K562 (cell line): ENCODE measurements at regions not wholly inside any gene's neighbourhood (a gene's known extent, or its start where the extent isn't known, plus 50 kb on each side); places are given as distances from the start of the nearest gene placed in this dataset.

Experiments used
- ATAC-seq: fragments of 200-7000 bp; cut with Tn5 transposase; 3 replicates; pipeline ENCODE4 v1.9.1; 2020; ENCODE audit warnings: moderate library complexity
- BruUV-seq: library from RNA; stranded (reverse); fragments of 400-500 nt; replicated peaks from 2 replicates; lab custom pipeline; 2021; lab: Mats Ljungman, UMichigan
- CTCF ChIA-PET: fragments of 300-600 bp; formaldehyde crosslinking; extraction: SDS; loops from one replicate; lab custom pipeline; 2021; ENCODE audit warnings: low intra/inter-chr PET ratio; lab: Yijun Ruan, JAX
- POLR2A ChIA-PET: fragments of 300-600, 350-650 bp; sonication (Branson Sonifier 250); formaldehyde crosslinking; extraction: SDS; loops from one replicate; lab custom pipeline; 2021; ENCODE audit warnings: antibody characterized with exemption, inconsistent platforms; lab: Yijun Ruan, JAX
- DNase-seq, 4 experiments: peaks; one replicate each; pipeline versions ENCODE4 v3.0.0 to v3.0.0-alpha.2; 2011 to 2018; ENCODE audit warnings: low spot score in 3 of 4, mixed read lengths in 3 of 4; ENCODE audit errors: extremely low read depth in 1 of 4
- FAIRE-seq: peaks from 2 replicates; lab custom pipeline; 2011; peaks lifted over from hg19 to GRCh38; lab: Jason Lieb, UNC
- H2AFZ ChIP-seq: 2 replicates; pipeline ENCODE4 v1.6.0; 2011; ENCODE audit warnings: low read depth, low read length, control low read depth, inconsistent platforms
- H3K27ac ChIP-seq: fragments of 200-600 bp; 3 replicates; pipeline ENCODE4 v1.8.0; 2011; ENCODE audit warnings: low read depth, mild to moderate bottlenecking, control low read depth, inconsistent platforms, low read length, moderate library complexity, mixed read lengths; ENCODE audit errors: extremely low read depth
- H3K27me3 ChIP-seq, 2 experiments: fragments of 300-600 bp in 1 of 2; 2 replicates in 1 of 2; 3 replicates in 1 of 2; pipeline versions ENCODE4 v1.6.0 to v1.8.0; 2011; ENCODE audit warnings: inconsistent platforms in 2 of 2, low read length in 2 of 2, mild to moderate bottlenecking in 1 of 2, mixed read lengths in 1 of 2, moderate library complexity in 1 of 2; ENCODE audit not compliant: control insufficient read depth in 2 of 2, insufficient read depth in 2 of 2
- H3K36me3 ChIP-seq: fragments of 300-600 bp; 3 replicates; pipeline ENCODE4 v1.8.0; 2011; ENCODE audit warnings: mild to moderate bottlenecking, low read length, inconsistent platforms; ENCODE audit not compliant: control insufficient read depth, insufficient read depth
- H3K4me1 ChIP-seq, 2 experiments: fragments of 200-600 bp in 1 of 2; replicated peaks in 1 of 2; 2 replicates in 1 of 2; 3 replicates in 1 of 2; pipeline versions ENCODE4 v1.5.1 to v1.8.0; 2011; ENCODE audit warnings: inconsistent platforms in 2 of 2, low read length in 2 of 2, mild to moderate bottlenecking in 1 of 2, mixed read lengths in 1 of 2, moderate library complexity in 1 of 2; ENCODE audit not compliant: control insufficient read depth in 2 of 2, insufficient read depth in 2 of 2
- H3K4me2 ChIP-seq: 2 replicates; pipeline ENCODE4 v1.6.1; 2011; ENCODE audit warnings: low read length, control low read depth, inconsistent platforms, mixed read lengths; ENCODE audit not compliant: insufficient read depth
- H3K4me3 ChIP-seq: fragments of 200-600 bp; sonication (generic), shearing (Covaris generic); 2 replicates; pipeline ENCODE4 v1.5.1; 2016; ENCODE audit warnings: control low read depth, inconsistent platforms
- H3K79me2 ChIP-seq: fragments of 200-600 bp; 3 replicates; pipeline ENCODE4 v1.8.0; 2011; ENCODE audit warnings: low read length, inconsistent platforms; ENCODE audit not compliant: control insufficient read depth, insufficient read depth
- H3K9ac ChIP-seq, 2 experiments: 2 replicates each; pipeline versions ENCODE4 v1.6.0 to v1.6.1; 2011; ENCODE audit warnings: low read depth in 2 of 2, low read length in 2 of 2, control low read depth in 1 of 2, inconsistent platforms in 1 of 2, mild to moderate bottlenecking in 1 of 2, mixed read lengths in 1 of 2; ENCODE audit not compliant: insufficient read depth in 1 of 2
- H3K9me1 ChIP-seq: one replicate; pipeline ENCODE4 v1.6.0; 2011; ENCODE audit warnings: inconsistent platforms, mild to moderate bottlenecking, low read length, moderate library complexity; ENCODE audit not compliant: control insufficient read depth, insufficient read depth
- H3K9me3 ChIP-seq: replicated peaks from 2 replicates; pipeline ENCODE4 v1.5.1; 2011; ENCODE audit warnings: low read depth, low read length, inconsistent platforms; ENCODE audit not compliant: control insufficient read depth, insufficient read depth
- H4K20me1 ChIP-seq: replicated peaks from 2 replicates; pipeline ENCODE4 v1.6.1; 2011; ENCODE audit warnings: low read length, inconsistent platforms, mixed read lengths; ENCODE audit not compliant: control insufficient read depth, insufficient read depth
- BRD9 ChIP-seq: fragments of 450-650 bp; IDR thresholded peaks from 2 replicates; pipeline ENCODE4 v1.6.1; 2018; ENCODE audit warnings: low read depth; ENCODE audit not compliant: partially characterized antibody
- CREB3L1 ChIP-seq: fragments of 450-650 bp; IDR thresholded peaks from 2 replicates; pipeline ENCODE4 v1.6.1; 2014; ENCODE audit warnings: low read depth, mild to moderate bottlenecking, moderate library complexity, borderline replicate concordance
- CXXC5 ChIP-seq: fragments of 250-450 bp; sonication (Bioruptor Pico); IDR thresholded peaks from 2 replicates; pipeline ENCODE4 v1.8.0; 2022; ENCODE audit warnings: inconsistent platforms, mild to moderate bottlenecking, moderate library complexity
- ESRRB ChIP-seq: fragments of 250-450 bp; sonication (Bioruptor Pico); IDR thresholded peaks from 2 replicates; pipeline ENCODE4 v1.5.0; 2020; ENCODE audit warnings: mild to moderate bottlenecking, moderate library complexity, borderline replicate concordance
- GTF2E2 ChIP-seq: fragments of 200-800 bp; sonication (Bioruptor generic); IDR thresholded peaks from 2 replicates; pipeline ENCODE4 v1.6.1; 2016; ENCODE audit warnings: missing genetic modification characterization, missing compliant biosample characterization
- HNRNPL ChIP-seq: fragments of 200-400 bp; formaldehyde crosslinking; IDR thresholded peaks from 2 replicates; pipeline ENCODE4 v1.6.1; 2017; ENCODE audit warnings: low read depth, mild to moderate bottlenecking, low read length
- MECOM ChIP-seq: fragments of 250-450 bp; sonication (Bioruptor Pico); IDR thresholded peaks from 2 replicates; pipeline ENCODE4 v1.8.0; 2022; ENCODE audit warnings: inconsistent platforms
- MXI1 ChIP-seq: IDR thresholded peaks from 2 replicates; pipeline ENCODE4 v1.6.1; 2011; ENCODE audit warnings: low read depth, mild to moderate bottlenecking, improper control_type of control experiment, low read length
- NKRF ChIP-seq: fragments of 450-650 bp; IDR thresholded peaks from 2 replicates; pipeline ENCODE4 v1.6.1; 2016; ENCODE audit warnings: borderline replicate concordance
- PHF8 ChIP-seq: fragments of 200-600 bp; sonication (generic); IDR thresholded peaks from 2 replicates; pipeline ENCODE4 v1.6.1; 2012; ENCODE audit warnings: mixed run types, mild to moderate bottlenecking, inconsistent platforms, low read length, moderate library complexity, borderline replicate concordance
- POLR3A ChIP-seq: IDR thresholded peaks from 2 replicates; pipeline ENCODE4 v1.6.1; 2011; ENCODE audit warnings: borderline replicate concordance, mild to moderate bottlenecking, moderate library complexity; ENCODE audit not compliant: insufficient read length, insufficient read depth; ENCODE audit errors: extremely low read depth
- SNAPC5 ChIP-seq: fragments of 250-450 bp; sonication (Bioruptor Pico); IDR thresholded peaks from 2 replicates; pipeline ENCODE4 v1.8.0; 2021; ENCODE audit warnings: moderate library complexity, mild to moderate bottlenecking, inconsistent platforms
- TEAD2 ChIP-seq: fragments of 450-650 bp; IDR thresholded peaks from 2 replicates; pipeline ENCODE4 v1.6.1; 2016; ENCODE audit warnings: missing genetic modification characterization, control low read depth, missing compliant biosample characterization
- USF2 ChIP-seq: sonication (generic); formaldehyde crosslinking; IDR thresholded peaks from 2 replicates; pipeline ENCODE4 v1.5.0; 2020; ENCODE audit warnings: missing genetic modification reagents
- ZBED1 ChIP-seq: IDR thresholded peaks from 2 replicates; pipeline ENCODE4 v1.6.1; 2014
- ZNF175 ChIP-seq: fragments of 200-800 bp; sonication (Bioruptor generic); IDR thresholded peaks from 2 replicates; pipeline ENCODE4 v1.6.1; 2016; ENCODE audit warnings: low read depth, mild to moderate bottlenecking, missing genetic modification characterization, missing compliant biosample characterization
- ZNF253 ChIP-seq: fragments of 250-450 bp; sonication (Bioruptor Pico); conservative IDR thresholded peaks from 2 replicates; pipeline ENCODE4 v1.6.1; 2021; ENCODE audit warnings: mild to moderate bottlenecking
- ZNF512 ChIP-seq: IDR thresholded peaks from 2 replicates; pipeline ENCODE4 v1.6.1; 2016; ENCODE audit warnings: missing genetic modification characterization, missing compliant biosample characterization
- WGBS: fragments of 100-300 bp; shearing (Covaris generic); methylation state at CpG from one replicate; pipeline ENCODE4 v1.1.6; 2016; ENCODE audit warnings: low coverage, mixed read lengths; ENCODE audit not compliant: insufficient coverage; ENCODE audit errors: missing lambda C conversion rate; 5-methylcytosine and 5-hydroxymethylcytosine counted together
- in situ Hi-C: fragments of 300-500 bp; cut with MboI; formaldehyde crosslinking; loops from 4 replicates; pipeline ENCODE4 v1.15.0; 2018; ENCODE audit warnings: inconsistent platforms, mixed read lengths
- intact Hi-C: fragments of 100-400 bp; cut with micrococcal nuclease; formaldehyde crosslinking; loops from 2 replicates; pipeline ENCODE4 v1.14.2; 2022

GRCh38 chr4:165569031-165569430, 190.2 kb downstream of the CPE start:
- Histone ChIP-seq H2AFZ (no peak overlapping the region), H3K9me3 (no peaks in the 10 kb centered on the region), H3K36me3 (no peaks in the 10 kb centered on the region), H4K20me1 (no peaks in the 10 kb centered on the region), H3K27me3 (no peaks in the 10 kb centered on the region), H3K4me1 (no peaks in the 10 kb centered on the region), H3K9ac (no peak overlapping the region), H3K79me2 (no peaks in the 10 kb centered on the region), H3K4me3 (no peak overlapping the region), H3K4me2 (no peak overlapping the region), H3K27ac (no peak overlapping the region), H3K9me1 (no peaks in the 10 kb centered on the region)
- intact Hi-C loops: no loop called here
- in situ Hi-C loops: no loop called here
- WGBS: 3% methylated on average over 8 of the region's 8 CpGs
- ChIA-PET POLR2A (no interaction called here), CTCF (no interaction called here)
- DNase-seq: no peak
- no peak for FAIRE-seq
- ATAC-seq: no peak
- TF ChIP-seq NKRF (no peak), MXI1 (no peak), SNAPC5 (no peak), POLR3A (no peak), USF2 (CRISPR knock-in tag) (no peak), ZNF253 (CRISPR knock-in tag) (no peak), TEAD2 (tag) (no peak), CREB3L1 (no peak), PHF8 (no peak), HNRNPL (no peak), ZBED1 (no peak), CXXC5 (CRISPR knock-in tag) (no peak), MECOM (CRISPR knock-in tag) (no peak), BRD9 (no peak), ZNF175 (CRISPR knock-in tag) (no peak), ZNF512 (tag) (no peak), GTF2E2 (no peak), ESRRB (no peak)
- TF ChIP-seq, all 486 proteins: peak for 0
- BruUV-seq: no TSS peak
